Fibroblast of gingiva (primary cell): ENCODE measurements at regions not wholly inside any gene's neighbourhood (a gene's known extent, or its start where the extent isn't known, plus 50 kb on each side); places are given as distances from the start of the nearest gene placed in this dataset.
"Not testable (repeated sequence)": the region's sequence is repeated elsewhere in the genome, so short reads cannot be mapped to it uniquely, and the experiment has no call there.

ENCODE experiments used
- DNase-seq: peaks from one replicate; pipeline ENCODE4 v3.0.0-alpha.2; 2011; ENCODE audit warnings: low read depth

- no peak for DNase-seq
Observed at GRCh38 chr2:143950704-143951103, 569.2 kb downstream of the ZEB2 start.

GRCh38 chr2:143949121-143949848, 570.6 kb downstream of the ZEB2 start:
- peak; percentile 12 for DNase-seq

- DNase-seq, result no peak
Observed at GRCh38 chr2:143948710-143949109, 571.2 kb downstream of the ZEB2 start.

GRCh38 chr2:143946436-143947391, 573.2 kb downstream of the ZEB2 start:
- peak; percentile 55 for DNase-seq

GRCh38 chr2:143942486-143942885, 577.4 kb downstream of the ZEB2 start:
- no peak for DNase-seq

- no peak for DNase-seq
Observed at GRCh38 chr2:143940720-143941119, 579.2 kb downstream of the ZEB2 start.

- peak; percentile 81 for DNase-seq
Observed at GRCh38 chr2:143939626-143940330, 580.1 kb downstream of the ZEB2 start.

GRCh38 chr2:143937723-143938350, 582.1 kb downstream of the ZEB2 start:
- peak; percentile 31 for DNase-seq

- peak; percentile 42 for DNase-seq
Observed at GRCh38 chr2:143936848-143937722, 582.8 kb downstream of the ZEB2 start.

- no peak for DNase-seq
Observed at GRCh38 chr2:143936538-143936847, 583.4 kb downstream of the ZEB2 start.

- DNase-seq, result no peak
Observed at GRCh38 chr2:143935482-143935752, 584.5 kb downstream of the ZEB2 start.

GRCh38 chr2:143934626-143935481, 585.1 kb downstream of the ZEB2 start:
- peak; percentile 57 for DNase-seq

GRCh38 chr2:143933946-143934569, 585.9 kb downstream of the ZEB2 start:
- DNase-seq, result no peak

- no peak for DNase-seq
Observed at GRCh38 chr2:143930891-143931290, 589.0 kb downstream of the ZEB2 start.

GRCh38 chr2:143928613-143929012, 591.3 kb downstream of the ZEB2 start:
- no peak for DNase-seq

- no peak for DNase-seq
Observed at GRCh38 chr2:143928184-143928583, 591.7 kb downstream of the ZEB2 start.

GRCh38 chr2:143926736-143927135, 593.2 kb downstream of the ZEB2 start:
- no peak for DNase-seq

- not testable (repeated sequence) for DNase-seq
Observed at GRCh38 chr2:143922261-143922830, 597.6 kb downstream of the ZEB2 start.

GRCh38 chr2:143918465-143918989, 601.4 kb downstream of the ZEB2 start:
- DNase-seq, result no peak
